ENCODE measurements at regions not wholly inside any gene's neighbourhood (a gene's known extent, or its start where the extent isn't known, plus 50 kb on each side); places are given as distances from the start of the nearest gene placed in this dataset.
A peak's percentile ranks its signal among the peaks of the same experiment; 100 is the strongest.

- no peak for DNase-seq
Measured at GRCh38 chr2:144694456-144694855, 174.5 kb upstream of the ZEB2 start.

GRCh38 chr2:144693179-144693578 lies 173.3 kb upstream of the ZEB2 start:
- DNase-seq = no peak

GRCh38 chr2:144692661-144693060 lies 172.7 kb upstream of the ZEB2 start:
- no peak for DNase-seq

DNA sequence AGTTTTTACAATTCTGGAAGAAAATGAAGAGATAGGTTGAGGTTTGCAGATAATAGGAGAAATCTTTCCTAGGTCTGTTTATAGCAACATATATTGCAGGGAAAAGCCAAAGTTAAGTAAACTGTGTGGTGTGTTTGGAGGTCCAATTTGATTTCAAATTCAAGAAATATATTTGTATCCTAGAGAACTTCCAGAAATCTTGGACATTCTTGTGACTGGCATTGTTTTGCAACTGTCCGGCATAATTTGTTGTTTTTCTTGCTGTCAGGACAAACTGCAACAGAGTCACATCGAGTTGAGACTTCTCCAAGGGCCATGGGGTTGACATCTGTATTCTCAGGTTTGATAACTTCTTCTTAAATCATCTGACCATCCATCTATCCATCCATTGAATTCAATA lies 170.9 kb upstream of the ZEB2 start:
- no peak for DNase-seq

DNA sequence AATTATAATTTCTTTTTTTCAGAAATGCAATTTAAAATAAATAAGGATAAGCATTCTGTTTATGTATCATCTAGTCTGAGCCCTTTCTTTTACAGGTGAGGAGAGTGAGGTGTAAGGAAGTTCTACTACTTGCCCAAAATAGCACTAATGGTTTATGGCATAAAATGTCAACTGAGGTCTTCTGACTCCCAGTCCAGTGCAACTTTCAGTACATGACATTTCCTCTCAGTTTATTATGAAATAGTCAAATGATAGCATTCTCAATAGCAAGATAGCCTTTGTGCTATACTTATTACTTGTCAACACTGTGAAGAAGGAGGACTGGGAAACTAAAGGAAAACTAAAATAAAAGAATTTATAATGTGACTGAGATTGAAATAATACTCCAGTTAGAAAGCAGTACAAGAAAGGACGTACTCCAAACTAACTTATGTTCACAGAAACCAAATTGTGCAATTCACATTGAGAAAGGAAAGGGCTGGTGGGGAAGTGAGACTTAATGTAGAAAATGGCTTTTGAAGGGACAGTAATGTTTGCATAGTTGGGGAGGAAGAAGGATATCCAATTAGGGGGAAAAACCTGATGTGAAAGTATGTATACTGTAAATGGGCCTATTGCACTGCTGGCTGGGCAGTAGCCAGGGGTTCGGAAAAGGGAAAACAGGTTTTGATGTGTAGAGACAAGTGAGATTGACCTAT lies 166.7 kb upstream of the ZEB2 start:
- no peak for DNase-seq

- no peak for DNase-seq
Measured at GRCh38 chr2:144683966-144684365, 164.0 kb upstream of the ZEB2 start.

- no peak for DNase-seq
Measured at GRCh38 chr2:144683107-144683753, 163.3 kb upstream of the ZEB2 start.

GRCh38 chr2:144682248-144682647 lies 162.3 kb upstream of the ZEB2 start:
- DNase-seq = no peak

- DNase-seq = no peak
Measured at GRCh38 chr2:144681389-144681788, 161.5 kb upstream of the ZEB2 start.

DNA sequence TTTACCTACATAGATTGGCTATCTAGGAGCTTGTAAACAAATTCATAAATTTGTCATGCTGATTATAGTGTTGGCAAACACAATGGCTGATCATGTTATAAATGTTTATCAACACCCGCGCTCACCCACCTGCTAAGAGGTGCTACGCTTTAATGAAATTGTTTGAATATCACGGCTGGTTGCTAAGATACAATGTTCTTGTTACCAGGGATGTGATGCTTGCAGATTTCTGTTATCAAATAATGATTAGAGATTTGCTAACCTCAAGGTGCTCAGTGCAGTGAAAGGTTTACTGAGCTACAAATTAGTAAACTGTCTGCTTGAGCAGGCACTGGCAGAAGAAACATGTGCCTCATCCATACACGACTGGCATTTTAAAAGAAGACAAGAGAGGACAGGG lies 160.0 kb upstream of the ZEB2 start:
- DNase-seq = no peak

GRCh38 chr2:144678736-144679135 lies 158.8 kb upstream of the ZEB2 start:
- no peak for DNase-seq

DNA sequence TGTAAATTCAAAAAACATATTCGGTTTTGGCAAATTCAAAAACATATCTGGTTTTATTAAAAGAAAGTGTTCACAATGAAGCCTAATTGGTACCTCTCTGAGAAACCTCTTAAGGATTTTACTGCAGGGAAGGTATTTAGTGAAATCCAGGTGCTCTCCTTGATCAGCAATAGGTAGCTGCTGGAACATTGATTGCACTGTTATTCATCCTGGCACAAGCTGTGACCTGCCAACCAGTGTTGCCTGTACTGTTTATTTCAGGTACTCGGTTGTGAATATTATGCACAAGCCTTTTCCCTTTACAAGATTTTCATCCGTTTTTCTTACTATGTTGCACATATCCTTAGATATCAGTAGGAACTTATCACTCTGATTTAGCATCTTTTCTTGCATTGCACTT lies 155.8 kb upstream of the ZEB2 start:
- no peak for DNase-seq

DNA sequence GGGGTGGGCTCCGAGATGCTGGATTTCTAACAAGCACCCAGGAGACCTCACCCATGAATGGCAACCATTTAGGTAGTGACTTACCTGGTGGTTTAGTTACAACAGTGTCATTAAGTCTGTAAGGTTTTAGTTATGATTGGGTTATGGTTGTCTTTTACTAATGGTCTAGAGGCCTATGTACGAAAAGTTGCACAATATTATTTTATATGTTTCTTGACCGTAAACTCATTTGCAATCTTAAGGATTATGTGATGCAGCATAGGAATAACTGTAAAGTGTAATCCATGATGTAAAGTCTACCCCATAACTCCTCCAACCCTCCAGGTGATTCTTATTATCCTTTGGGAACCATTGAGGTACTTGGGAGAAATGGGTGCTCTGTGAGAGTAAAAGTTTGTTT lies 155.4 kb upstream of the ZEB2 start:
- no peak for DNase-seq

GRCh38 chr2:144674071-144674470 lies 154.2 kb upstream of the ZEB2 start:
- peak; percentile 43 for DNase-seq

DNA sequence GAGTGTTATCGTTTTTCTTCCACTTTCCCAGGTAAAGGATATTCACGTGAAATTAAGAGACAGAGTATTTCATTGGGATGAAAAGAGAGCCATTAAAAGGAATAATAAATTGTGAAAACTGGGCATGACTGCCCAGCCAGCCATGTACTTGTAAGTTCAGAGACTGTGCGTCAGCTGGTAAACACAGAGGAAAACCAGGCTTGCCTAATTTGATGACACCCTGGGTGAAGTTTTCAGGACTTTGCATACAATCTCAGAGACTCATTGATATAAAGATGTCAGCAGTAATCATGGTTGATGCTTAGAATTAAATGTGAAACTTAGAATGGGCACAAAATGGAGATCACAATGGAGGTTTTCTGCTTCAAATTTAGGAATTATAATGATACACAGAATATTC lies 153.5 kb upstream of the ZEB2 start:
- no peak for DNase-seq

DNA sequence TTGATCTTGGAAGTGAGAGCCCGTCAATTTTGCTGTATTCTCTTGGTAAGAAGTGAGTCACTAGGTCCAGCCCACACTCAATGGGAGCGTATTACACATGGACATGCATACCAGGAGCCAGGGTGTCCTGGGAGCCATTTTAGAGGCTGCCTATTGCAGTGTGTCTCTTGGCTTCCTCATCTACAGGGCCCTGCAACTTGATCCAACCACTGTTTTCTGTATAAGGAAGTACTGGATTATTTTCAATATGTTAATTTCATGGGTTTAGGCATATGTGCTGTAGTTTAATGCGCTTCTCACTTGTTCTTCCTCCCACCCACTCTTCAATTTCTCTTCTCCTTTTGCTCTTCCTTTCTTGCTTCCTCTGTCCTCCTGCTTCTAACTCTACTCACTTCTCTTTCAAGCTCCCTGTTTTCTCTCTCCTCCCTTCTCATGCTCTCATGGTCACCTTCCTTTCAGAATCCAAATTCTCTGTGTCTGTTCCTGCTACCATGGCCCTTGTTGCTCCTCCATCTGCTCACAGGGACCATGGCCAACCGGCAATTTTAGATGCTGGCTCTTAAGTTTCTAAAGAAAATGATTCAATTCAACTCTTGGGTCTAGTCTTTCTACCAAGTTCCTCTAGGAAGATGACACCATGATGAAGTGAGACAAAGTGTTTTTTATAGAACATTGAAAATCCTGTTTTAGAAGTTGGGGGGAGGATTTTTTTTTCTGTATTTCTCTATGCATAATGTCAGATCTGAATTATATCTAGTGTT lies 152.0 kb upstream of the ZEB2 start:
- DNase-seq = peak; percentile 29

DNA sequence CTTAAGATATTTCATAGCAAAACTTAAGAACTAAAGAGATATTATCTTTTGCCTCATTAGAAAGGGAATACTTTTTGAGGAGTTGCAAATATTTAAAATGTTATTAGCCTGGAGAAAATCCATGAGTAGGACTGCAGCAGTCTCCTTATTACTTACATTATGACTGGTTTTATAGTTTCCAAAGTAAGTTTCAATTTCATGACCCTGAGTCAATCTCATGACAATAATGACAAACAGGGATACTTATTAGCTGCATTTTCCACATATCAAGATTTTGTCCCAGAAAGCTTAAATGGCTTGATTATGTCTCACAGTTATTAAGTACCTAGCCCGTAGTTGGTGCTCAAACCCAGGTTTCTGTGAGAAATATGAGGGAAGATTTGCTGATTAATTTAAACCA lies 150.8 kb upstream of the ZEB2 start:
- no peak for DNase-seq

DNA sequence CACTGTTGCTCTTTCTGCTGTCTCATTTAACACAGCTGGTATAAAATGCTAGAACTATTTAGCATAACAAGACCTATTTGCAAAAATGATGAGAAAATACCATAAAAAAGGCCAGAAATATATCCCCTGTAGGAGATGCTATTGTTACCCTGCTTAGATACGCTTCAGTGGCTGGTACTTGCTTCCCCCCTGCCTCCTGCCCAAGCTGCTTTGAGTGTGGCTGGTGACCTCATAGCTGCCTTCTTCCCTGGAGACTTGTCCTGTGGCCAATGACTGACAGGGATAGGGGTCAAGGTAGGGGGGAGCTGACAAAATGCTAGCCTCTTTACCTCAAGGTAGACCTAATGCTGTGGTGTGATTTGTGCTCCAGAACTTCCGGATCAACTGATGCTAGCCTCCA lies 150.2 kb upstream of the ZEB2 start:
- DNase-seq = no peak

DNA sequence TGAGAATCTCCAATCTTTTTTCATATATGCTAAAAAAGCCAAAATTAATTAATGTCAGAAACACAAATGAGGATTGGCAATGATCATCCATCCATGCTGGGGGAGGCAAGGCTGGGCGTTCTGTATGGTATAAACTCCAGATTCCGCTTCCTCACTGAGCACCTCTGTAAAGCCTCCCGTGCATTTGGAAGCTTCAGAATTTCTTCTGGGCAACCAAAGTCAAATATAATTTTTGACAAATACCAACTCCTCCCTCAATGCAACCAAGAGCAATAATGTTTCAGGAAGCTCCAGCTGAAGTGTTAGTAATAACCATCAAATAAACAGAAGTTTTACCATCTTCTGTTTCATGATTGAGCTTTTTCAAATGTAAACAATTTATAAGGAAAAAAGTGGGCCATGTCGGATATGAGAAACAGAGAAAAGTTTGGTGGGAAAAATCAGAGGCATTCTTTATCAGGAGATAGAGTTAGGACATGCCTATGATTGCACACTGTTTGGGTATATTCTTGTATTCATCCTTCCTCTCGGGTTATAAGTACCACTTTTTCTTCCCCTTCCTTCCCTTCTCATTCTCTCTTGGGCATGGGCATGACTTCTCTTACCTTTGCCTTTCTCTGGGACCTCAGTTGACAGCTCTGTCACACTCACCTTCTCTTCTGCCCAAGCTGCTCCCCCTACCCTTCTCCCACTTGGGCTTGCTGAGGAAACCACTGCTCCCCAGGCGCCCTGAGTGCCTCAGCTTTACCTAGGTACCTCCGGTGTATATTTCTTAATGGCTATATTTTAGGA lies 149.5 kb upstream of the ZEB2 start:
- DNase-seq = no peak

DNA sequence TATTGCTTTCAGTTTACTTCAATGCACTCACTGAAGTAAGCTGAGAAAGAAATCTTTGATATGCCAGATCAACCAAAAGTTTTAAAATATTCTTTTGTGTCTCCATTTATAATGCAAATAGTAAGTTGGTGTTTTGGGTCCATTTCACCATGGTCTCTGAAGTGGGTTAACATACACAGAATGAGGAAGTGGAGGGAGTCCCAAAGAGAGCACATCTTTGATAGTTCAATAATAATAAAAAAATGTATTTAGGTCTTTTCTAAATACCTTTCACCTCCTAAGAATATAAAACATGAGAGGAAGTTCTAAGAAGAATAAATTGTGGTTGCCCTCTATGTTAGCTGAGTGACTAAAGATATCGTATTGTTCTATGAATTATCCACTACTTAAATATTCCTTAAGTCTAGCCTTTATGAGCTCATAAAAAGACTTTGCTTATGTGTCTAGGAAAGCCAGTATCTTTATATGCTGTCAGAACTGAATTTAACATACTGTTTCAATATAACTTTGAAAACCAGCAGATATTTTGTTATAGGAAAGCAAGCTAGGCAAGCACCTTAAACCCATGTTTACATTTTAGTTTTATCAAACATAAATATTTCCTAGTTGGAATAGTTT lies 148.7 kb upstream of the ZEB2 start:
- DNase-seq = no peak

DNA sequence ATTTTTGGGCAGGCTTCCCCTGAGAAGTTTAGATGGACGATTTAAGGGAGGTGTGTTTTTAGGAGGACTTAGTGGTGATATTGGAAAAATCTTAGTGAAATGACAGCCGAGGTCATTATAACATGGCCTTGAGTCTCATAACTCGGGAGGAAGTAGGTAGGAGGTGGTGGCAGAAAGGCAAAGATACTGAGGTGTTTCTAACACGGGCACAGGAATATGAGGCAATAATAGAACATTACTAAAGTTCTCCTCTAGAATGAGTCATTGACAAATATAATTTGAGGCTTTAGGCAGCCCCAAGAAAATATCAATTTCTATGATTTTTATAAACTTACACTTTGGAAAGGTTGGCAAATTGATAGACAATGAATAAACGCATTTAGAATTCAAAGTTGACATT lies 146.1 kb upstream of the ZEB2 start:
- no peak for DNase-seq

DNA sequence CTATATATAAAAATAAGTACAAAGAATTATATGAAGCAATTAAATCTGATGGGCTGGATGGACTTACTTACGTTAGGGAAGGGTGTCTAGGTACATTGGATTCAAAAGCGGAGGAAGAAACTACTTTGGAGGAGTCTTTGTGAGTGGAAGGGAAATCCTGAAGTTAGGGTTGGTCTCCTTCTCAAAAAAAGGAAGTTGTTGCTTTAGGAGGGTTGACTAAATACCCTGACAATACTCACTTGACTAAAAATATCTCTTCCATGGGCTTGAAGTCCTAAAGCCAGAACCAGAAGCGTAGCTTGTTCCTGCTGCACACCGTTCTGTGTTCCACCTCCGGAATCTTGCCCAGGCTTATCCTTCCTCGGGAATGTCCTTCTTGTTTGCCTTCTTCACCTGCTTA lies 143.3 kb upstream of the ZEB2 start:
- DNase-seq = no peak
